K562 (cell line): ENCODE measurements at regions not wholly inside any gene's neighbourhood (a gene's known extent, or its start where the extent isn't known, plus 50 kb on each side); places are given as distances from the start of the nearest gene placed in this dataset.

ENCODE experiments used
- ATAC-seq: fragments of 200-7000 bp; cut with Tn5 transposase; 3 replicates; pipeline ENCODE4 v1.9.1; 2020; ENCODE audit warnings: moderate library complexity
- BruUV-seq: library from RNA; stranded (reverse); fragments of 400-500 nt; replicated peaks from 2 replicates; lab custom pipeline; 2021; lab: Mats Ljungman, UMichigan
- CTCF ChIA-PET: fragments of 300-600 bp; formaldehyde crosslinking; extraction: SDS; loops from one replicate; lab custom pipeline; 2021; ENCODE audit warnings: low intra/inter-chr PET ratio; lab: Yijun Ruan, JAX
- POLR2A ChIA-PET: fragments of 300-600, 350-650 bp; sonication (Branson Sonifier 250); formaldehyde crosslinking; extraction: SDS; loops from one replicate; lab custom pipeline; 2021; ENCODE audit warnings: antibody characterized with exemption, inconsistent platforms; lab: Yijun Ruan, JAX
- DNase-seq, 4 experiments: peaks; one replicate each; pipeline versions ENCODE4 v3.0.0 to v3.0.0-alpha.2; 2011 to 2018; ENCODE audit warnings: low spot score in 3 of 4, mixed read lengths in 3 of 4; ENCODE audit errors: extremely low read depth in 1 of 4
- FAIRE-seq: peaks from 2 replicates; lab custom pipeline; 2011; peaks lifted over from hg19 to GRCh38; lab: Jason Lieb, UNC
- H2AFZ ChIP-seq: 2 replicates; pipeline ENCODE4 v1.6.0; 2011; ENCODE audit warnings: low read depth, low read length, control low read depth, inconsistent platforms
- H3K27ac ChIP-seq: fragments of 200-600 bp; 3 replicates; pipeline ENCODE4 v1.8.0; 2011; ENCODE audit warnings: low read depth, mild to moderate bottlenecking, control low read depth, inconsistent platforms, low read length, moderate library complexity, mixed read lengths; ENCODE audit errors: extremely low read depth
- H3K27me3 ChIP-seq, 2 experiments: fragments of 300-600 bp in 1 of 2; 2 replicates in 1 of 2; 3 replicates in 1 of 2; pipeline versions ENCODE4 v1.6.0 to v1.8.0; 2011; ENCODE audit warnings: inconsistent platforms in 2 of 2, low read length in 2 of 2, mild to moderate bottlenecking in 1 of 2, mixed read lengths in 1 of 2, moderate library complexity in 1 of 2; ENCODE audit not compliant: control insufficient read depth in 2 of 2, insufficient read depth in 2 of 2
- H3K36me3 ChIP-seq: fragments of 300-600 bp; 3 replicates; pipeline ENCODE4 v1.8.0; 2011; ENCODE audit warnings: mild to moderate bottlenecking, low read length, inconsistent platforms; ENCODE audit not compliant: control insufficient read depth, insufficient read depth
- H3K4me1 ChIP-seq, 2 experiments: fragments of 200-600 bp in 1 of 2; replicated peaks in 1 of 2; 2 replicates in 1 of 2; 3 replicates in 1 of 2; pipeline versions ENCODE4 v1.5.1 to v1.8.0; 2011; ENCODE audit warnings: inconsistent platforms in 2 of 2, low read length in 2 of 2, mild to moderate bottlenecking in 1 of 2, mixed read lengths in 1 of 2, moderate library complexity in 1 of 2; ENCODE audit not compliant: control insufficient read depth in 2 of 2, insufficient read depth in 2 of 2
- H3K4me2 ChIP-seq: 2 replicates; pipeline ENCODE4 v1.6.1; 2011; ENCODE audit warnings: low read length, control low read depth, inconsistent platforms, mixed read lengths; ENCODE audit not compliant: insufficient read depth
- H3K4me3 ChIP-seq: fragments of 200-600 bp; sonication (generic), shearing (Covaris generic); 2 replicates; pipeline ENCODE4 v1.5.1; 2016; ENCODE audit warnings: control low read depth, inconsistent platforms
- H3K79me2 ChIP-seq: fragments of 200-600 bp; 3 replicates; pipeline ENCODE4 v1.8.0; 2011; ENCODE audit warnings: low read length, inconsistent platforms; ENCODE audit not compliant: control insufficient read depth, insufficient read depth
- H3K9ac ChIP-seq, 2 experiments: 2 replicates each; pipeline versions ENCODE4 v1.6.0 to v1.6.1; 2011; ENCODE audit warnings: low read depth in 2 of 2, low read length in 2 of 2, control low read depth in 1 of 2, inconsistent platforms in 1 of 2, mild to moderate bottlenecking in 1 of 2, mixed read lengths in 1 of 2; ENCODE audit not compliant: insufficient read depth in 1 of 2
- H3K9me1 ChIP-seq: one replicate; pipeline ENCODE4 v1.6.0; 2011; ENCODE audit warnings: inconsistent platforms, mild to moderate bottlenecking, low read length, moderate library complexity; ENCODE audit not compliant: control insufficient read depth, insufficient read depth
- H3K9me3 ChIP-seq: replicated peaks from 2 replicates; pipeline ENCODE4 v1.5.1; 2011; ENCODE audit warnings: low read depth, low read length, inconsistent platforms; ENCODE audit not compliant: control insufficient read depth, insufficient read depth
- H4K20me1 ChIP-seq: replicated peaks from 2 replicates; pipeline ENCODE4 v1.6.1; 2011; ENCODE audit warnings: low read length, inconsistent platforms, mixed read lengths; ENCODE audit not compliant: control insufficient read depth, insufficient read depth
- ARHGAP35 ChIP-seq: fragments of 450-650 bp; IDR thresholded peaks from 2 replicates; pipeline ENCODE4 v1.6.1; 2018; ENCODE audit not compliant: partially characterized antibody
- CEBPG ChIP-seq, 3 experiments: fragments of 200-800 bp in 1 of 3; sonication (Bioruptor generic) in 1 of 3; sonication (generic) in 1 of 3; formaldehyde crosslinking in 1 of 3; IDR thresholded peaks in 2 of 3; conservative IDR thresholded peaks in 1 of 3; 2 replicates each; pipeline versions ENCODE4 v1.6.1 to v1.8.0; 2016 to 2022; ENCODE audit warnings: missing compliant biosample characterization in 2 of 3, missing genetic modification characterization in 2 of 3, mild to moderate bottlenecking in 1 of 3, missing genetic modification reagents in 1 of 3
- CHD7 ChIP-seq: fragments of 200-600 bp; sonication (generic); IDR thresholded peaks from one replicate; pipeline ENCODE4 v1.6.1; 2012; ENCODE audit warnings: mild to moderate bottlenecking, low read depth, low read length, inconsistent platforms
- KAT2B ChIP-seq: IDR thresholded peaks from one replicate; pipeline ENCODE4 v1.6.1; 2012; ENCODE audit warnings: low read depth, mild to moderate bottlenecking, control low read depth, inconsistent platforms, low read length, moderate library complexity
- MAFF ChIP-seq: IDR thresholded peaks from 2 replicates; pipeline ENCODE4 v1.6.1; 2012; ENCODE audit warnings: low read length, improper control_type of control experiment
- MXI1 ChIP-seq: IDR thresholded peaks from 2 replicates; pipeline ENCODE4 v1.6.1; 2011; ENCODE audit warnings: low read depth, mild to moderate bottlenecking, improper control_type of control experiment, low read length
- RBM17 ChIP-seq: fragments of 200-400 bp; formaldehyde crosslinking; IDR thresholded peaks from 2 replicates; pipeline ENCODE4 v1.6.1; 2017; ENCODE audit warnings: low read depth, mild to moderate bottlenecking, low read length, borderline replicate concordance
- SMARCB1 ChIP-seq: IDR thresholded peaks from 2 replicates; pipeline ENCODE4 v1.6.1; 2011; ENCODE audit warnings: improper control_type of control experiment, low read depth; ENCODE audit not compliant: insufficient read length
- TCF7L2 ChIP-seq: fragments of 150-350 bp; IDR thresholded peaks from 2 replicates; pipeline ENCODE4 v1.6.1; 2016; ENCODE audit warnings: low read depth, mild to moderate bottlenecking, low read length, moderate library complexity
- ZNF561 ChIP-seq: fragments of 450-650 bp; formaldehyde crosslinking; conservative IDR thresholded peaks from 2 replicates; pipeline ENCODE4 v1.4.0; 2020; ENCODE audit warnings: mild to moderate bottlenecking, moderate library complexity
- WGBS: fragments of 100-300 bp; shearing (Covaris generic); methylation state at CpG from one replicate; pipeline ENCODE4 v1.1.6; 2016; ENCODE audit warnings: low coverage, mixed read lengths; ENCODE audit not compliant: insufficient coverage; ENCODE audit errors: missing lambda C conversion rate; 5-methylcytosine and 5-hydroxymethylcytosine counted together
- in situ Hi-C: fragments of 300-500 bp; cut with MboI; formaldehyde crosslinking; loops from 4 replicates; pipeline ENCODE4 v1.15.0; 2018; ENCODE audit warnings: inconsistent platforms, mixed read lengths
- intact Hi-C: fragments of 100-400 bp; cut with micrococcal nuclease; formaldehyde crosslinking; loops from 2 replicates; pipeline ENCODE4 v1.14.2; 2022

DNA sequence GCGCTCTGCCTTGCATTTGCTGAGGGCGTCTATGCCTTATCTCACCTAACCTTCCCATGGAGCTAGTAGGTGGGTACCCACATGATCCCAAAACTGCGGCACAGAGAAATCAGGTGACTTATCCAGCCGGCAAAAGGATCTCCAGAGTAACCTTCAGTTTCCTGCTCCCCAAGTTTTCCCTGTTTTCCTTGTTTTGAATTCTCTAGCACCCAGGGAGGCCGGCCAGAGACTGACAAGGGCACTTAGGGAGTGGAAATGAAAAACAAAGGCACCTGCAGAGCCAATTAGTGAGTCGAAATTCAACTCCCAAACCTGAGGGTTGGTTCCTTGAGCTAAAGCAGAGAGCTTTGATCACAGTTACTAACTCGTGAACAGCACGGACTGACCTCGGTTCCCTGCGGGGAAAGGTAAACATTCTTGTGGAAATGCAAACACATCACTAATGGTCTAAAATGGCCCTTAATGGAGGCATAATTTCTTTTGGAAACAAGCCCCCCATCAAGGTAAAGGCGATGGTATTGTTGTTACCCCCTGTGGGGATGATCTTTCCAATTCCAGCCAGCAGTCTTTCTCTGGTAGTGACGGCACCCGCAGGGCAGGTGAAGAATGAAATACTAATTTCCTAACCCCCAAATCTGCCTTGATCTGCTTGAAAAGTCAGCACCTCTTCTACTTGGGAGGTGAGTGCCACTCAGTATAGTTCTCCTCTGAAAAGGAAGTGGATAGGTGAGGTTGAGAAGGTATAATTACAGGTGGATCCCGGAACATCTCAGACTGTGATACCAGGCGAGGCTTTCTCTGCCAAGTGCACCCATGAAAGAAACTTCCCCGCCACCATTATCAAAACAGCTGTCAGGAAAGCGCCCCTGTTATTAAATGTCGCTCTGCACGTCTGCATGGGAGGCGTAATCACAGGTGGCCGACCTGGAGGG is 365.6 kb upstream of the AUTS2 start:
- Histone ChIP-seq H3K27me3 (peaks cover 3 to 8% of the 10 kb centered on the region in 2 experiments; a peak in 2 of 5 replicates), H3K27ac (no peak overlapping the region), H3K79me2 (no peaks in the 10 kb centered on the region), H3K36me3 (no peaks in the 10 kb centered on the region), H3K9me1 (no peaks in the 10 kb centered on the region), H3K9ac (no peak overlapping the region), H3K4me3 (no peak overlapping the region), H3K4me2 (no peak overlapping the region), H2AFZ (no peak overlapping the region), H4K20me1 (no peaks in the 10 kb centered on the region), H3K4me1 (no peaks in the 10 kb centered on the region), H3K9me3 (no peaks in the 10 kb centered on the region)
- ChIA-PET CTCF (interaction anchor here (0.6 kb wide), 1 partner anchor 180 kb away, joined by 3 read pairs; no protein-coding TSS in a partner anchor), POLR2A (interaction anchor here (1.0 kb wide), 1 partner anchor 14 kb away, joined by 3 read pairs; no protein-coding TSS in a partner anchor)
- DNase-seq (no peak), FAIRE-seq (no peak), ATAC-seq (no peak)
- WGBS = 0% methylated on average over 21 of the region's 21 CpGs
- intact Hi-C loops (no loop called here), in situ Hi-C loops (no loop called here)
- BruUV-seq = no TSS peak
- TF ChIP-seq MAFF (no peak), TCF7L2 (no peak), SMARCB1 (no peak), ARHGAP35 (no peak), RBM17 (no peak), KAT2B (no peak), CEBPG (CRISPR knock-in tag; IDR thresholded peaks at IDR 0.05) (no peak), CEBPG (tag; conservative IDR thresholded peaks at IDR 0.05 in 1 of 2, IDR thresholded peaks at IDR 0.05 in 1 of 2) (no peak), ZNF561 (CRISPR knock-in tag) (no peak), MXI1 (no peak), CHD7 (no peak)
